RPMI8226 (cell line): ENCODE measurements at regions not wholly inside any gene's neighbourhood (a gene's known extent, or its start where the extent isn't known, plus 50 kb on each side); places are given as distances from the start of the nearest gene placed in this dataset.
"Not testable (repeated sequence)": the region's sequence is repeated elsewhere in the genome, so short reads cannot be mapped to it uniquely, and the experiment has no call there.

ENCODE experiments used
- DNase-seq: peaks from one replicate; pipeline ENCODE4 v3.0.0-alpha.2; 2015

- not testable (repeated sequence) for DNase-seq
Observed at GRCh38 chr16:32845572-32845971, 169.6 kb upstream of the TP53TG3 start.

- DNase-seq, result not testable (repeated sequence)
Observed at GRCh38 chr16:32842844-32843243, 166.9 kb upstream of the TP53TG3 start.

- DNase-seq, result not testable (repeated sequence)
Observed at GRCh38 chr16:32807280-32807679, 131.3 kb upstream of the TP53TG3 start.

- DNase-seq, result not testable (repeated sequence)
Observed at GRCh38 chr16:32805639-32806038, 129.7 kb upstream of the TP53TG3 start.
